CD4-positive, alpha-beta T cell (primary cell): ENCODE measurements at regions not wholly inside any gene's neighbourhood (a gene's known extent, or its start where the extent isn't known, plus 50 kb on each side); places are given as distances from the start of the nearest gene placed in this dataset.

Experiments used
- ATAC-seq: fragments of 200-7000 bp; cut with Tn5 transposase; one replicate; pipeline ENCODE4 v1.10.0; 2022; ENCODE audit warnings: mild to moderate bottlenecking; ENCODE audit not compliant: poor library complexity
- CTCF ChIA-PET: fragments of 350-600 bp; sonication (Branson Sonifier 250); formaldehyde crosslinking; loops from one replicate; lab custom pipeline; 2021; ENCODE audit warnings: antibody characterized with exemption, inconsistent platforms; lab: Charles Lee
- POLR2A ChIA-PET: fragments of 350-600 bp; sonication (Branson Sonifier 250); formaldehyde crosslinking; loops from one replicate; lab custom pipeline; 2021; ENCODE audit warnings: antibody characterized with exemption, inconsistent platforms; lab: Charles Lee
- DNase-seq, 14 experiments: peaks; one replicate each; pipeline ENCODE4 v3.0.0-alpha.2; 2013 to 2020; ENCODE audit warnings: mixed read lengths in 2 of 14
- H3K27ac ChIP-seq, 2 donors: one replicate each; pipeline versions ENCODE4 v1.5.1 to v1.7.0; 2013; ENCODE audit warnings: low read length in 2 of 2, low read depth in 1 of 2, mild to moderate bottlenecking in 1 of 2
- H3K27me3 ChIP-seq, 2 experiments: 1 replicate in 1 of 2; 2 replicates in 1 of 2; pipeline versions ENCODE4 v1.6.1 to v1.7.0; 2013; ENCODE audit warnings: low read length in 2 of 2, control low read depth in 1 of 2, mild to moderate bottlenecking in 1 of 2, moderate library complexity in 1 of 2; ENCODE audit not compliant: insufficient read depth in 2 of 2, control insufficient read depth in 1 of 2
- H3K36me3 ChIP-seq: one replicate; pipeline ENCODE4 v1.6.1; 2013; ENCODE audit warnings: low read length, control low read depth; ENCODE audit not compliant: insufficient read depth
- H3K4me1 ChIP-seq: one replicate; pipeline ENCODE4 v1.6.1; 2013; ENCODE audit warnings: low read length, control low read depth; ENCODE audit not compliant: insufficient read depth
- H3K4me3 ChIP-seq: one replicate; pipeline ENCODE4 v1.5.1; 2013; ENCODE audit warnings: mild to moderate bottlenecking, low read length, moderate library complexity
- H3K9me3 ChIP-seq, 2 experiments: 1 replicate in 1 of 2; 2 replicates in 1 of 2; pipeline versions ENCODE4 v1.6.1 to v1.7.0; 2013; ENCODE audit warnings: low read length in 2 of 2, mild to moderate bottlenecking in 2 of 2, control low read depth in 1 of 2, moderate library complexity in 1 of 2; ENCODE audit not compliant: control insufficient read depth in 1 of 2, insufficient read depth in 1 of 2
- H3K27ac Mint-ChIP-seq: one replicate; pipeline ENCODE4 v1.8.0; 2020; ENCODE audit warnings: mixed read lengths
- H3K27me3 Mint-ChIP-seq: one replicate; pipeline ENCODE4 v1.8.0; 2021; ENCODE audit warnings: mixed read lengths
- H3K36me3 Mint-ChIP-seq: one replicate; pipeline ENCODE4 v1.8.0; 2021; ENCODE audit warnings: low read depth, mixed read lengths
- H3K4me1 Mint-ChIP-seq: one replicate; pipeline ENCODE4 v1.8.0; 2021; ENCODE audit warnings: low read depth, mixed read lengths
- H3K4me3 Mint-ChIP-seq: one replicate; pipeline ENCODE4 v1.8.0; 2020; ENCODE audit warnings: mild to moderate bottlenecking, mixed read lengths
- H3K9me3 Mint-ChIP-seq: one replicate; pipeline ENCODE4 v1.8.0; 2020; ENCODE audit warnings: mixed read lengths
- CTCF ChIP-seq: fragments of 200-600 bp; IDR thresholded peaks from one replicate; pipeline ENCODE4 v1.8.0; 2022; ENCODE audit warnings: antibody characterized with exemption, mild to moderate bottlenecking
- intact Hi-C, 2 experiments: fragments of 100-400 bp; cut with DNase I in 1 of 2; cut with micrococcal nuclease in 1 of 2; formaldehyde crosslinking; loops; one replicate each; pipeline versions ENCODE4 v1.15.1 to v1.9.0; 2023 to 2025; cut with DNase I, micrococcal nuclease

GRCh38 chr11:127109796-127110480 lies 109.4 kb upstream of the KIRREL3 start:
- Mint-ChIP-seq H3K36me3 (no peaks in the 10 kb centered on the region), H3K4me3 (no peak overlapping the region), H3K27ac (no peak overlapping the region), H3K4me1 (no peaks in the 10 kb centered on the region), H3K9me3 (no peaks in the 10 kb centered on the region), H3K27me3 (peaks cover 11% of the 10 kb centered on the region)
- Histone ChIP-seq H3K4me3 (no peak overlapping the region), H3K36me3 (no peaks in the 10 kb centered on the region), H3K4me1 (no peaks in the 10 kb centered on the region), H3K27ac (no peak overlapping the region), H3K9me3 (peaks cover 0 to 5% of the 10 kb centered on the region in 2 experiments), H3K27me3 (no peaks in the 10 kb centered on the region)
- ChIA-PET POLR2A (no interaction called here), CTCF (no interaction called here)
- TF ChIP-seq CTCF = no peak
- intact Hi-C loops = no loop called here
- DNase-seq (no peak), ATAC-seq (no peak)

- no peak overlapping the region for H3K27ac Mint-ChIP-seq
- H3K36me3 Mint-ChIP-seq = no peaks in the 10 kb centered on the region
- H3K4me3 Mint-ChIP-seq = no peak overlapping the region
- Histone ChIP-seq H3K4me3 (no peak overlapping the region), H3K36me3 (no peaks in the 10 kb centered on the region), H3K27ac (no peak overlapping the region), H3K27me3 (no peaks in the 10 kb centered on the region), H3K4me1 (no peaks in the 10 kb centered on the region), H3K9me3 (peaks cover 0 to 5% of the 10 kb centered on the region in 2 experiments)
- ATAC-seq (no peak), DNase-seq (no peak)
- ChIA-PET CTCF (no interaction called here), POLR2A (no interaction called here)
- H3K27me3 Mint-ChIP-seq = peaks cover 12% of the 10 kb centered on the region
- TF ChIP-seq CTCF = no peak
- no peaks in the 10 kb centered on the region for H3K9me3 Mint-ChIP-seq
- intact Hi-C loops = no loop called here
- no peaks in the 10 kb centered on the region for H3K4me1 Mint-ChIP-seq
These were observed 108.3 kb upstream of the KIRREL3 start for GRCh38 chr11:127108838-127109237.

- no peak overlapping the region for H3K27ac Mint-ChIP-seq
- no peaks in the 10 kb centered on the region for H3K27me3 ChIP-seq
- ChIA-PET CTCF (no interaction called here), POLR2A (no interaction called here)
- no peaks in the 10 kb centered on the region for H3K4me1 Mint-ChIP-seq
- H3K36me3 ChIP-seq = no peaks in the 10 kb centered on the region
- intact Hi-C loops = no loop called here
- no peaks in the 10 kb centered on the region for H3K9me3 Mint-ChIP-seq
- H3K27ac ChIP-seq = no peak overlapping the region
- TF ChIP-seq CTCF = no peak
- H3K4me3 ChIP-seq = no peak overlapping the region
- peaks cover 0 to 5% of the 10 kb centered on the region in 2 experiments for H3K9me3 ChIP-seq
- DNase-seq (no peak), ATAC-seq (no peak)
- H3K27me3 Mint-ChIP-seq = peaks cover 16% of the 10 kb centered on the region
- no peaks in the 10 kb centered on the region for H3K36me3 Mint-ChIP-seq
- H3K4me3 Mint-ChIP-seq = no peak overlapping the region
- no peaks in the 10 kb centered on the region for H3K4me1 ChIP-seq
These were observed 106.4 kb upstream of the KIRREL3 start for GRCh38 chr11:127106938-127107337.
